CD14-positive monocyte (primary cell): ENCODE measurements at regions not wholly inside any gene's neighbourhood (a gene's known extent, or its start where the extent isn't known, plus 50 kb on each side); places are given as distances from the start of the nearest gene placed in this dataset.

ENCODE experiments used
- DNase-seq, 3 donors: peaks; one replicate each; pipeline ENCODE4 v3.0.0-alpha.2; 2011 to 2022
- H2AFZ ChIP-seq: 2 replicates; pipeline ENCODE4 v1.6.0; 2012; ENCODE audit warnings: mild to moderate bottlenecking, low read depth, low read length, inconsistent platforms; ENCODE audit not compliant: insufficient read depth, poor library complexity, severe bottlenecking
- H3K27ac ChIP-seq, 2 donors: 1 replicate in 1 of 2; 2 replicates in 1 of 2; pipeline ENCODE4 v1.5.1; 2012 to 2013; ENCODE audit warnings: low read length in 2 of 2, control low read depth in 1 of 2, inconsistent platforms in 1 of 2, low read depth in 1 of 2, mild to moderate bottlenecking in 1 of 2
- H3K27me3 ChIP-seq, 2 donors: one replicate each; pipeline versions ENCODE4 v1.6.0 to v1.6.1; 2011 to 2013; ENCODE audit warnings: low read length in 2 of 2; ENCODE audit not compliant: control insufficient read depth in 2 of 2, insufficient read depth in 2 of 2
- H3K36me3 ChIP-seq, 2 donors: replicated peaks in 1 of 2; 1 replicate in 1 of 2; 2 replicates in 1 of 2; pipeline versions ENCODE4 v1.5.1 to v1.6.1; 2012 to 2013; ENCODE audit warnings: low read length in 2 of 2, control low read depth in 1 of 2, inconsistent platforms in 1 of 2, mild to moderate bottlenecking in 1 of 2; ENCODE audit not compliant: insufficient read depth in 2 of 2, control insufficient read depth in 1 of 2
- H3K4me1 ChIP-seq, 2 donors: 1 replicate in 1 of 2; 2 replicates in 1 of 2; pipeline versions ENCODE4 v1.5.1 to v1.6.1; 2012 to 2013; ENCODE audit warnings: low read length in 2 of 2, control low read depth in 1 of 2, inconsistent platforms in 1 of 2, mild to moderate bottlenecking in 1 of 2, moderate library complexity in 1 of 2; ENCODE audit not compliant: insufficient read depth in 2 of 2, control insufficient read depth in 1 of 2
- H3K4me2 ChIP-seq: replicated peaks from 2 replicates; pipeline ENCODE3; 2012; ENCODE audit warnings: low read length, moderate library complexity, mild to moderate bottlenecking; ENCODE audit not compliant: poor library complexity, severe bottlenecking; ENCODE audit errors: extremely low read depth
- H3K4me3 ChIP-seq, 3 experiments: fragments of 200-600 bp in 1 of 3; sonication (generic) in 1 of 3; replicated peaks in 1 of 3; 1 replicate in 2 of 3; 2 replicates in 1 of 3; pipeline ENCODE4 v1.5.1; 2011 to 2013; ENCODE audit warnings: low read length in 3 of 3, mild to moderate bottlenecking in 3 of 3, control low read depth in 2 of 3, low read depth in 2 of 3, inconsistent platforms in 1 of 3, moderate library complexity in 1 of 3
- H3K79me2 ChIP-seq: 2 replicates; pipeline ENCODE4 v1.6.0; 2012; ENCODE audit warnings: mild to moderate bottlenecking, control low read depth, inconsistent platforms, low read length, moderate library complexity; ENCODE audit not compliant: insufficient read depth
- H3K9ac ChIP-seq: 2 replicates; pipeline ENCODE4 v1.6.0; 2017; ENCODE audit warnings: low read length, mild to moderate bottlenecking; ENCODE audit not compliant: insufficient read depth, poor library complexity, severe bottlenecking
- H3K9me3 ChIP-seq, 2 donors: replicated peaks in 1 of 2; 1 replicate in 1 of 2; 2 replicates in 1 of 2; pipeline versions ENCODE4 v1.5.1 to v1.6.1; 2012 to 2013; ENCODE audit warnings: low read length in 2 of 2, control low read depth in 1 of 2; ENCODE audit not compliant: control insufficient read depth in 1 of 2, insufficient read depth in 1 of 2
- H4K20me1 ChIP-seq: 2 replicates; pipeline ENCODE4 v1.6.0; 2012; ENCODE audit warnings: mild to moderate bottlenecking, low read length, control low read depth, moderate library complexity; ENCODE audit not compliant: insufficient read depth
- H3K27ac Mint-ChIP-seq, 7 donors: one replicate each; pipeline ENCODE4 v1.8.0; 2020; ENCODE audit warnings: mild to moderate bottlenecking in 7 of 7, mixed read lengths in 7 of 7, moderate library complexity in 6 of 7, inconsistent platforms in 2 of 7
- H3K27me3 Mint-ChIP-seq, 3 donors: one replicate each; pipeline ENCODE4 v1.8.0; 2021 to 2022; ENCODE audit warnings: low read depth in 3 of 3, mild to moderate bottlenecking in 3 of 3, mixed read lengths in 3 of 3, moderate library complexity in 3 of 3, inconsistent platforms in 1 of 3
- H3K36me3 Mint-ChIP-seq, 2 donors: one replicate each; pipeline ENCODE4 v1.8.0; 2020; ENCODE audit warnings: mixed read lengths in 2 of 2, inconsistent platforms in 1 of 2, mild to moderate bottlenecking in 1 of 2
- H3K4me1 Mint-ChIP-seq: one replicate; pipeline ENCODE4 v1.8.0; 2020; ENCODE audit warnings: mild to moderate bottlenecking, mixed read lengths
- H3K4me3 Mint-ChIP-seq, 2 donors: one replicate each; pipeline ENCODE4 v1.8.0; 2020; ENCODE audit warnings: mild to moderate bottlenecking in 2 of 2, mixed read lengths in 2 of 2, moderate library complexity in 1 of 2
- H3K9me3 Mint-ChIP-seq, 7 donors: one replicate each; pipeline ENCODE4 v1.8.0; 2020 to 2022; ENCODE audit warnings: mixed read lengths in 7 of 7, mild to moderate bottlenecking in 6 of 7, moderate library complexity in 6 of 7, inconsistent platforms in 2 of 7
- CTCF ChIP-seq: fragments of 200-600 bp; IDR thresholded peaks from one replicate; pipeline ENCODE4 v1.8.0; 2022; ENCODE audit warnings: antibody characterized with exemption, mild to moderate bottlenecking
- WGBS: methylation state at CpG from one replicate; pipeline ENCODE4 v1.1.5; 2013; ENCODE audit warnings: missing lambda C conversion rate; ENCODE audit not compliant: insufficient coverage; 5-methylcytosine and 5-hydroxymethylcytosine counted together
- intact Hi-C, 2 donors: fragments of 100-400 bp; cut with micrococcal nuclease; formaldehyde crosslinking; loops; one replicate each; pipeline versions ENCODE4 v1.15.0 to v1.15.1; 2023

GRCh38 chr11:70542406-70542805 lies 144.1 kb downstream of the CTTN start:
- peaks cover 0 to 6% (median 2%) of the 10 kb centered on the region in 7 donors for H3K9me3 Mint-ChIP-seq
- no peak for TF ChIP-seq CTCF
- no peak overlapping the region for H3K27ac Mint-ChIP-seq
- Histone ChIP-seq H3K27me3 (no peaks in the 10 kb centered on the region), H3K4me1 (no peaks in the 10 kb centered on the region), H3K9ac (no peak overlapping the region), H3K79me2 (no peaks in the 10 kb centered on the region), H3K36me3 (no peaks in the 10 kb centered on the region), H3K9me3 (no peaks in the 10 kb centered on the region), H4K20me1 (no peaks in the 10 kb centered on the region), H2AFZ (no peak overlapping the region), H3K4me3 (no peak overlapping the region), H3K27ac (no peak overlapping the region), H3K4me2 (no peak overlapping the region)
- DNase-seq = no peak
- intact Hi-C loops = no loop called here
- no peaks in the 10 kb centered on the region for H3K4me1 Mint-ChIP-seq
- H3K27me3 Mint-ChIP-seq = peaks cover 2 to 8% (median 4%) of the 10 kb centered on the region in 3 donors
- no peaks in the 10 kb centered on the region for H3K36me3 Mint-ChIP-seq
- 83% methylated on average over 6 of the region's 6 CpGs for WGBS
- no peak overlapping the region for H3K4me3 Mint-ChIP-seq

- whole genome bisulfite sequencing = 96% methylated on average over 9 of the region's 12 CpGs
- Histone ChIP-seq H3K9me3 (no peaks in the 10 kb centered on the region), H3K4me2 (no peak overlapping the region), H3K27me3 (no peaks in the 10 kb centered on the region), H3K36me3 (no peaks in the 10 kb centered on the region), H2AFZ (no peak overlapping the region), H3K27ac (no peak overlapping the region), H3K4me3 (no peak overlapping the region), H3K4me1 (no peaks in the 10 kb centered on the region), H3K9ac (no peak overlapping the region), H3K79me2 (no peaks in the 10 kb centered on the region), H4K20me1 (no peaks in the 10 kb centered on the region)
- intact Hi-C loops = no loop called here
- DNase-seq = no peak
- H3K27me3 Mint-ChIP-seq = peaks cover 2 to 8% (median 4%) of the 10 kb centered on the region in 3 donors
- no peaks in the 10 kb centered on the region for H3K36me3 Mint-ChIP-seq
- no peaks in the 10 kb centered on the region for H3K4me1 Mint-ChIP-seq
- H3K9me3 Mint-ChIP-seq = peaks cover 0 to 6% (median 2%) of the 10 kb centered on the region in 7 donors
- no peak for TF ChIP-seq CTCF
- no peak overlapping the region for H3K4me3 Mint-ChIP-seq
- H3K27ac Mint-ChIP-seq = no peak overlapping the region
These were observed 144.5 kb downstream of the CTTN start for GRCh38 chr11:70542811-70543210.
